GM19452 (cell line): ENCODE measurements at regions not wholly inside any gene's neighbourhood (a gene's known extent, or its start where the extent isn't known, plus 50 kb on each side); places are given as distances from the start of the nearest gene placed in this dataset.

Experiments used
- ATAC-seq: cut with Tn5 transposase; IDR thresholded peaks from one replicate; pipeline ENCODE4 v1.9.1; 2021; ENCODE audit not compliant: unreplicated experiment

DNA sequence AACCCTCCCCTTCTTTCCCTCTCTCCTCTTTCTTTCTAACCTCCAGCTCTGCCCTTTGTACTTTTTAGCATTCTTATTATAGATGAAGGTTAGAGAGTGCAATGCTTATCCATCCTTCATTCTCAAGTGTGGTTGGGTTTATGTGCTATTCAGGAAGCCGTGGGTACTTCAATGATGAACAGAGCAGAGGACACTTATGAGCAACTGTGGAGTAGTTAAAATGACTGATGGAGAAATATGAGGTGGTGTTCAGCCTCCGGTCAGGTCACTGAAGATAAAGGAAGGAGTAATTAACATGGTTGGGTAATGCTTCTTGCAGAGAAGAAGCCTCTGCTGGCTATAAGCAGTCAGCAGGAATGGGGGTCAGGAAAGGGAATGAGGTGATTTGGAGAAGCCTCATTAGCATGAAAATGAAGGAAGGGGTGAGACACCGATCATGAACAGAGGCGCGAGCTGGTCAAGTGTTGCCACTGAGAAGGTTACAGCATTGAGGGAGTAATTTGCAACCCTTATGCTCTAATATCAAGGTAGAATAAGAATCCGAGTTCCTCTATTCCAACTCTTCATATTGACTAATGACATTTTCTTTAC, 174.7 kb downstream of the LPIN1 start:
- no peak for ATAC-seq

DNA sequence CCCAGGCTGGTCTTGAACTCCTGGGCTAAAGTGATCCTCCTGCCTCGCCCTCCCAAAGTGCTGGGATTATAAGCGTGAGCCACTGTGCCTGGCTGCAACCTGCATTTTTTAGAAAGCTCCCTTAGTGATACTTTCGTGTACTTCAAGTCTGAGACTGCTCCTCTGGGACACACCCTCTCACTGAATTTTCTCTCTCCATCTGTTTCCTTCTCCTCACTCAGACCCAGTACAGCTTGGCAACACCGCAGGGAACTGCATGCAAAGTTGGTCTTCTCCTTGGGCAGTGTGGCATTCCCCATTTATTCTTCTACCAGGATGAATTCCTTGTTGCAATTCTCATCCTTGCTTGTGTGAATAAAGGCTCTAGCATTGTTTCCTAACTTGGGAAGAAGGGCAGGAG, 175.9 kb downstream of the LPIN1 start:
- no peak for ATAC-seq

DNA sequence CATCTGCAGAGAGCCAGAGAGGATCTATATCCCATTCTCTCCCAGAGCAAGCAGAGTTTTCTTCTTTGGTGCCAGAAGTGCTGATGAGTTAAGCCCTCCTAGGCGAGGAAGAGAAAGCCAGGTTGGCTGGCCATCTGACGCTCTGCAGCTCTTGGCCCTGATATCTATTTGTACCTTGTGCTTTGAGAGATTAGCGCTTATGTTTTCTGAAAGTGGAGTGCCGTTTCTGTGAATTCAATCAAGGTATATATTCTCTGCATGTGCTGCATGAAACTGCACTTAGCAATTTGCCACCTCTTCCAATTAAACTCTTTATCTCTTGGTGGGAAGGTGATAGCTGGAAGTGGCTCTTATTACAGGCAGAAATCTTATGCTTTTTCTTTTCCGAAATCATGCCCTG, 177.5 kb downstream of the LPIN1 start:
- no peak for ATAC-seq

DNA sequence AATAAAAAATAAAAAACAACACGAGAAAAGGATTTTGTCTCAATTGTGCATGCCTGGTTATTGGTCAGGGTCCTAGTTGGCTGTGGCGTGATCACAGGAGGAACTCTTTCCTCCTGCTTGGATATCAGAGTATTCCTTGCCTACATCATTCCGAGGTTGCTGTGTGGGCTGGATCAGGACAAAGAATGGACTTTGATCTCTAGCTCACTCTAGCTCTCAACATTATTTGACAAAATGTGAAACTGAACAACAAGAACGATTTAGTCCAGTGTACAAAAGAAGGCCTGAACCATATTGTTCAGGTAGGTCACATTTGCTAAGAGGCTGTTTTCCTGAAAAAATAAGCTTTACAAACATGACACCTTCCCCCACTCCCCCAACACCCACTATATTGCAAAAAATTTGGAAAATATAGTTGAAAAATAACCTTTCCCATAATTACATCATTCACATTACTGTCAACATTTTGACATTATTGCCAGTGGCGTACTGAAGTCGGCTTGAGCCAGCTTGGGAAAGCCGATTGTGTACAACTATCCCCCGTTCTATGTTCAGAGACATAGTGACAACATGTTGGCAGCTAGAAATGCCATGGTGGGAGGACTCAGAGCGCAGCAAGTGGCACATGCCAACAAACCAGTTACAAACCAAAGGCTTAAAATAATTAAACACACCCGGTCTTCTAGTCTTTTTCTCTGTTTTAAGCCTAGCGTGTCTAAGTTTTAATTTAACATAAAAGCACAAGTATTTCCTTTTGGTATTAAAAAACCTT, 179.0 kb downstream of the LPIN1 start:
- no peak for ATAC-seq

DNA sequence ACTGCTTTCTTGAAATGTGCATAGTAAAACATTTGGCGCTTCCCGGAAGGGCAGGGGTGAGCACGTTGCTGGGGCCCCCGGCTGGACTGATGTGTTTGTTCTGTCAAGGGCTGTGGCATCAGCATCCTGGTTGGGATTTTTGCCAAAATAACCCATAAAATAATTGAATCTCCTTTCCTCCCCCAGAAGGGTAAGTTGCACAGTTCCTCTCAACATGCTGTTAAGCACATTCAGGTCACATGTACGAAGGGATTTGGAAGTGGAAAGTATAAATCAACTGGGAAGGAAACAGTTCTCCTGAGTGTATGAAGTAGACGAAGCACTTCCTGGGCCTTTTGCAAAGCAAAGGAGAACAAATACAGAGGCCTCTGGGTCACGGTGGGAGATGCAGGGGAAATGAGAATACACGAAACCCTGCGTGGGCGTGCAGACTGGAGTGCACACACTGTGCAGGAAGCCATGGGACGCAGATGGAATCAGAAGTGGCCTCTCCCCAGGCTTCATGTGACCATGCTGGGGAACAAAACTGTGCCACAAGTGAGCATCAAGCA, 183.9 kb downstream of the LPIN1 start:
- ATAC-seq: no peak

DNA sequence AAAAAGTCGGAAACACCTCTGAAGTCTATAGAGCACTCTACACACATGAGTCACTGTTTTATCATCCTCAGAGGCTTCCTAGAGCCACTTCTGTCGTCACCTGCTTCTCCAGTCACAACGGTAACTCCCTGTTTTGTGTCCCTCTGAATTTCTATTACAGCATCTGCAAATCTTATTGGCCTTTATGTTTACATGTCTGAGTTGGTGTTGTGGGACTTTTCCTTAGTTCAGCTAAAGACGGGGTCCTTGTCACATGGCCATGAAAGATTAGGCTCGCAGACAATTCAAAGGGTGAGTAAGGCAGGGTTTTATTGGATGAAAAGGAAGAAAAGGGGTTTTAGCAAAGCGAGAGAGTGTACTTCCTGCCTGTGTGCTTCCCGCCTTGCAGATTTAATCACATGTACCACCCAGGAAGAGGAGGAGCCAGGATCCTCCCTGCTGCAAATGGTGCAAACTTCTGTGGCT, 185.6 kb downstream of the LPIN1 start:
- no peak for ATAC-seq

DNA sequence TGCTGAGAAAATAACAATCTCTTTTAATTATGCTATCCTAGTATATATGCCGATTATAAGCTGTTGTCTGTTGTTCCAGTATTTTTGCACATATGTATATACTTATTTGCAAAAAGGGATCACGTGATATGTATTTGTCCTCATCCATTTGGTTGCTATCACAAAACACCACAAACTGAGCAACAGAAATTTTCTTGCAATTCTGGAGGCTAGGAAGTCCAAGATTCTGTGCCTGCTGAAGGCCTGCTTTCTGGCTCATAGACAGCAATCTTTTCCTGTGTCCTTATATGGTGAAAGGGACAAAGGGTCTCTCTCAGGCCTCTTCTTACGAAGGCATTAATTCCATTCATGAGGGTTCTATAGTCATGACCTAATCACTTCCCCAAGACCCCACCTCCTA, 186.5 kb downstream of the LPIN1 start:
- ATAC-seq: no peak

DNA sequence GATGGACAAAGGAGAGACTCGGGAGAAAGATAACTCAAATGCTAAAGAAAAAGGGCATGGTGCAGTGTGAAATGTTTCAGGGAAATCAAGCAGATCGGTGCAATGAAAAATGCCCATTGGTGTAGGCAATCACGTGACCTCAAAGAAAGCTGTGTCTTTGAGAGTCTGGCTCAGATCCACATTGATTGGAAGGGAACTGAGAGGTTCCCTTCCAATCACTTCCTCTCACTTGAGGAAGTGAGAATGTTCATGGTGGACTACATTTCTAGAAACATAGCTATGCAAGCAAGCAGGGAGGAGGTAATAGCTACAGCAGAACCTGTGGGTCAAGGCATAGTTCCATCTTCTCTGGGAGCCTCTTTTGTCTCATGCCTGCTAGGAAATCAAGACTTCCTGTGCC, 187.4 kb downstream of the LPIN1 start:
- peak; percentile 82 for ATAC-seq

DNA sequence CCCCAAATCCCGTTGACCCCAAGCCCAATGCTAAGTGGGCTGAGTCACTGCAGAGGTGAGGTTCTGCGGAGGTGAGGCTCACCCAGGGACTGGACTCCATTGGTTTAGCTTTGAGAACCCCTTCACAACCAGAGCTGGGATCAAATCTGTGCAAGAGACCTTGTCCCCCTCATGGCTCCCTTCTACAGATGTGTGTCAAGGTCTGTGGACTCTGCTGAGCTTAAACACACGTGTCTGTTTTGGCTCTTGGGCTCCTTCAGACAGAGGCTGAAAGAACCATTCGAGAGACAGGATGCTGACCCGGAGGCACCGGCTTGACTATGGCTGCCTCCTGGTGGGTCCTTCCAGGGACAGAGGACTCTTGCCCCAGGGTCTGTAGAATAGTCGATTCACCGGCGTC, 190.3 kb downstream of the LPIN1 start:
- ATAC-seq: no peak

DNA sequence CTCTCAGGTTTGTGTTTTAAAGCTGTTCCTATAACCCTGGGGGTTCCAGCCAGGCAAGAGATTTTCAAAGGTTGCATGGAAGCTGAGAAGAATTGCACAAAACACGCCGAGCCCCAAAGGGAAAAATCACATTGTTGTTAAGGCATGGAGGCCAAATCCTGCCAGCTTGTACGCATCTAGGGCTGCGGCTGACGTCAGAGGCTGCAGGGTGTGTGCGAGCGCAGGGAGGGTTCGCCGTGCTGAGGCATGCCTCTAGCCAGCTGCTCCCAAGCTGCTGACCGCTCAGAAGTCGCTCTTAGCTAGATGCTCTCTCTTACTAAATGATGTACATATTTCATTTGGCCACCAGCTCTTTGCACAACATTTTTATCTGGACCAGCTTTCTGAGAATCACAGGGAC, 191.8 kb downstream of the LPIN1 start:
- ATAC-seq: no peak

DNA sequence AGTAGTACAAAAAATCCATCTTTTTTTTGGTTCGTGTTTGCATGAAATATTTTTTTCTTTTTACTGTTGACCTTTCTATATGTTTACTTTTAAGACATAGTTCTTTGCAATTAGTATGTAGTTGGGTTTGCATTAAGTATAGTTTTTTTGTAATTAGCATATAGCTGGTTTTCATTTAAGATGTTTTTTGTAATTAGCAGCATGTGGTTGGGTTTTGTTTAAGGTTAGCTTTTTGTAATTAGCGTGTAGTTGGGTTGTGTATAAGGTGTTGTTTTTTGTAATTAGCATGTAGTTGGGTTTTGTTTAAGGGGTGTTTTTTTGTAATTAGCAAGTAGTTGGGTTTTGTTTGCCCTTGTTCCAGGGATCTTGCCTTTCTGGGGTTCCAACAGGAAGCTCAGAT, 193.1 kb downstream of the LPIN1 start:
- no peak for ATAC-seq

DNA sequence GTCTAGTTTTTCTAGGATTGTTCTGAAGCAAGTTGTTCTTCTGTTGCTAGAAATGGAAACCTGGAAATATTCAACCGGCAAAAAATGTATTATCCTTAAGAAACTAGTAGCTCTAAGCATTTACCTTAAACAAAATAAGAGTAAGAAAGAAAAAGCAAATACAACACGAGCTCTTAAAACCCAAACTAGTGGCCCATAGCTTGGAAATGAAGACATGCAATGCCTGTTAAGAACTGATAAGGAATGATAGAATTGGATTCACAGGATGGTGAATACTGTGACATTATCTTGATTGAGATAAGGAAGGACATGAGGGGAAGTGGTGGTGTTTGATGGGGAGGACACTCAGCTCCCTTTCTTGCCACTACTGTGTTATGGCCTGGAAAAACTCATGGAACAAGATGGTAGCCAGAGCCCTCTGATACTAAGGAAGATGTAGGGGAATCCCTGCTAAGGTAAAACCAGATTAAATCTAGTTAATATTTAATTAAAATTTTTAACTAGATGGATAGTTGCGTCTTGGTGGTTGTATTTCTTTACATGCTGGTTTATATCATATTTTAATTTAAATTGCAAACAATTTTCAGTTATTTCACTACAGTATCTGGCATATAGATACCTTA, 193.8 kb downstream of the LPIN1 start:
- ATAC-seq: no peak

DNA sequence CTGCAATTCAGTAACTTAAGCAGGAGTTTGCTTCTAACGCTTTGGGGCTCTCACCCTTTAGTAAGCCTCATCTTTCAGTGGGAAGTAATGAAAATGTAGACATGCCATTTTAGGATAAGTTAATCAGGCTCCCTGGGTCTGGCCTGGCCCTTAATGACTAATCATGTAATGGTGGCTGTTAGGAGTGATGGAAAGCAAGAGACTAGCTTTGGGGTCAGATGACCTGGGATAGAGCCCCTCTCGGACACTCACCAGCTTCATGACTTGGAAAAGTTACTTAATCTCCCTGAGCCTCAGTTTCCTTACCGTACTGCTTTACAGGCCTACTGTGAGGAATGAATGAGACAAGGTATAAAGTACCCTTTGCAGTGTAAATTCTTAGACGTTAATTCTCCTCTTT, 194.4 kb downstream of the LPIN1 start:
- ATAC-seq: no peak

DNA sequence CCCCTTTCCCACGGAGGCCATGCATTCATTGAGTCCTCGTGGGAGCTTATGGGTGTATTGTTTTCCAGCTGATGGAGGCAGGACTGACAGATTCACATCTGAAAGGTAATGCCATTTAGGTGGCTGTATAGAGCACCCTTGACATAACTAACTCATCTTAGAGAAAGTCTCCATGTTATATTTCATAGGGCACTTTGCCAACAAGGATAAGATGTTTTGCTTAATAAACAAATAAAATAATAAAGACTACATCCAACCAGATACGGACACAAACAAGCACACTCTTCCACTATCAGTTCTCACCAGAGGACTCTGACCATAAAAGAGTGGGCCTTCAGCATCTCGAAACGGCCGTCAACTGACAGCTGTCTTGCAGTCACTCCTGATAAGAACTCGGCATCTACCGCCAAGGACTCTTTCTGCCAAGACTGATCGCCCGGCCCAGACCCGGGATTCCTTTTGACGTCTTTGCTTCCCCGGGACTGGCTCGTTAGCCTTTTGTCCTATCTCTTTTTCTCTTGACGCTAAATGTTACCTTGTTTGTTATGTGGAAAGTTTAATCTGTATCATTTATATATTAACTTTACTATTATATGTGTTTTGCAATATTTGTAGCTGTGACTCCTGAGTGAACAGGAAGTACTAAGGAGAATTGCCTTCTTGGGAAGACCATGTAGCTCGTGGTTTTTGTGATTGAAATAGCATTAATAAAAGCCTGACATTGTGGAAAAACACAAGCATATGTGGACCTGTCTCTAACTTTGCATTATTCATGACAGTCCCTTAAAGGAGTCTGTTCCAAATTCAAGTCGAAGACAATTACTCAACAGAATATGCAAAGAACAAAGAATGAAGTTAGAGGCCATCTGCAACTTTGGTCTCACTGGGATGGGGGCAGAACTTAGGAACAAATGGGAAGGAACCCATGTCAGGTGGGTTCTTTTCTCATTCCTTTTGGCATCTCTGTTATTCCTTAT, 195.1 kb downstream of the LPIN1 start:
- no peak for ATAC-seq

DNA sequence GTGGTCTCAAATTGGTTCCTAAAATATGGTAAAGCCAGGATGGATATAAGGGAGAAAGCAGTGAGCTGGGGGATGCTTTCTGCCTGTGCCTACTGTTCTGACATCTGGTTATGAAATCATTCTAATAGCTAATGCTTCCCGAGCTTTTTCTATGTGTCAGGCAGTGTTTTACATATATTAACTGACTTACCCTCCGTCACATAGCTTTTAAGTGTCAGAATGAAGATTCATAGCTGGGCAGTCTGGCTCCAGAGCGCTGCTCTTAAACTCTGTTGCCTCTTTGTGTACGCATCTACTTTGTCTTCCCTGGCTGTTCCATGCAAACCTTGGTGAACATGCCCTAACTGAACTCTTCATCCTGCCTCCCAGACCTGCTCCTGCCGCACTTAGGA, 195.7 kb downstream of the LPIN1 start:
- ATAC-seq: no peak

DNA sequence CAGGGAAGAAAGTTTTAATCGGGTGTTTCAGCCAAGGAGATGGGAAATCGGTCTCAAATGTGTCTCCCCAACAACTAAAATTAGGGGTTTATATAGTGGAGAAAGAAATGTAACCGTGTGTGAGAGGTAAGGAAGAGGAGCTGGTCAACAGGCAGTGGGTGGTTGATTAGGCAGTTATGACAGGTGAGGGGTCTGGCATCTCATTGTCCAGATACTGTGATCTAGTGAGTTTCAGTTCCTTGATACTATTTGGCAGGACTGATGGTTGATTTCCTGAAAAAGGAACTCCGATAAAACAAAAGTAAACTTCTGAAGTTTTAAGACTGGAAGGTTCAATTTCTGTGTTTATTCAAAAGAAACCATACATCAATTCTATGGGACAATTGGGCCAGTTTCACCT, 197.9 kb downstream of the LPIN1 start:
- ATAC-seq: no peak

DNA sequence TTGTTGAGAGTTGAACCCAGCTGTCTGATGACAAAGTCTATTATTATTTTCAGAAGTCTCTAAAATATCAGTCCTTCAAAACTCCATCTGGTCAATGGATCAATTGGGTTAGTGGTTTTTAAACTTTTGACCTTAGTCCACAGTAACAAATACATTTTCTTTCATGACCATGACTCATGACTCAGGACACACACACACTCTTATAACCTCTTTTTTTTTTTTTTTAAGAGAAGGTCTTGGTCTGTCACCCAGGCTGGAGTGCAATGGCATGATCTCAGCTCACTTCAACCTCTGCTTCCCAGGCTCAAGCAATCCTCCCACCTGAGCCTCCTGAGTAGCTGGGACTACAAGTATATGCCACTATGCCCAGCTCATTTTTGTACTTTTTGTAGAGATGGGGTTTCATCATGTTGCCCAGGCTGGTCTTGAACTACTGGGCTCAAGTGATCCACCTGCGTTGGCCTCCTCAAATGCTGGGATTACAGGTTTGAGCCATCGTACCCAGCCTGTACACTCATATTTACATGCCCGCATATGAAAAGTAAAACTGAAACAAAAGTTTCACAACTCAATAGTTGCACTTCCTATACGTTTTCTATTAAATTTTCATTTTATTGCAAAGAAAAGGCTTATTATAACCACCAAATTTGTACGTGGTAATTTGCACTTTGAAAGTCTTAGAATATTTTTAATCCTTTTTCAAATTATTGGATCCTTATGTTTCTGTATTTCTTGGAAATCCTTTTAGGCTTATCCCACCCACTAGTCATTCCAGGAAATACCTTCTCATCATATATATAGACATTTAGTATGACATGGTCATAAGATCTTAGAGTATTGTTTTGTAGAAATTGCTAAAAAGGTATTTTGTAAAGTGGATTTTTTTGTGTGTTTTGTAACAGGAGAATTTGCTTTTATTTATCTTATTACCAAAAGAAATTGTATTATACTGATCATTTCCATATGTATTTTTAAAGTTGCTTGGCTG, 199.0 kb downstream of the LPIN1 start:
- ATAC-seq: peak; percentile 94

DNA sequence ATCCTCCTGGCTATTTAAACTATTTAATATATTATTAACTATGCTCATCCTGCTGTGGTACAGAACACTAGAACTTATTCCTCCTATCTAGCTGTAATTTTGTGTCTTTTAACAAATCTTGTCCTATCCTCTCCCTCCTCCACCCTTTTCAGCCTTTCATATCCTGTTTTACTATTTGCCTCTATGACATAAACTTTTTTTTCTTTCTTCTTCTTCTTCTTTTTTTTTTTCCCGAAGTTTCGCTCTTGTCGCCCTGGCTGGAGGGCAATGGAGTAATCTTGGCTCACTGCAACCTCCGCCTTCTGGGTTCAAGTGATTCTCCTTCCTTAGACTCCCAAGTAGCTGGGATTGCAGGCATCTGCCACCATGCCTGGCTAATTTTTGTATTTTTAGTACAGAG, 201.5 kb downstream of the LPIN1 start:
- no peak for ATAC-seq

DNA sequence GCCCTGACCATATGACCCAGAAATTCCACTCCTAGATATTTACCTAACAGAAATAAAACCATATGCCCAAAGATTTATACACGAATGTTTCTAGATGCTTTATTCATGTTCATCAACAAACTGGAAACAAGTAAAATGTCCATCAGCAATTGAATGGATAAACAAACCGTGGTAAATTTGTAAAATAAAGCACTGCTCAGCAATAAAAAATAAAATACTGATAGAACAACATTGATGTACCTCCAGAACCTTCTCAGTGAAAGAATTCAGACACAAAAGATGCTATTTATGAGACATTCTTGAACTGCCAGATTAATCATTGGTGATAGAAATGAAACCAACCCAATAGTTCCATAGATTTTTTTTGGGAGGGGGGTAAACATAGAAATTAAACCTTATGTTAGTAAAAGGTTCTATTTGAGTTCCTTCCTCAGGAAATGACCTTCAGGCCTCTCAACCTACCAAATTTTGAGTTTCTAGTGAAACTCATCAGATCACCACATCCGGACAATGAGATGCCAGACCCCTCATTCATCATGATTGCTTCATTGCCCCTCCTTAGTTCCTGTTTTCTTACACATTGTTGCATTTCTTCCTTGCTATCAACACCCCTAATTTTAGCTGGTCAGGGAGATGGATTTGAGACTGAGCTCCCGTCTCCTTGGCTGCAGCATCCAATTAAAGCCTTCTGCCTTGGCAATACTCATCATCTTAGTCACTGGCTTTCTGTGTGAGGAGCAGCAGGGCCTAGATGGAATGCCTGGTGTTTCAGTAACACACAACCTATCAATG, 203.5 kb downstream of the LPIN1 start:
- ATAC-seq: no peak
